Right atrium auricular region (tissue), 2 donors: ENCODE measurements at regions not wholly inside any gene's neighbourhood (a gene's known extent, or its start where the extent isn't known, plus 50 kb on each side); places are given as distances from the start of the nearest gene placed in this dataset.

ENCODE experiments used
- DNase-seq: peaks from one replicate; pipeline ENCODE4 v3.0.0-alpha.2; 2019; ENCODE audit warnings: low spot score
- H3K27ac ChIP-seq, 2 donors: fragments of 200-600 bp; sonication (generic); 1 replicate in 1 of 2; 2 replicates in 1 of 2; pipeline ENCODE4 v1.5.1; 2016 to 2019
- H3K27me3 ChIP-seq, 2 donors: fragments of 200-600 bp; sonication (generic); one replicate each; pipeline versions ENCODE4 v1.5.1 to v1.6.0; 2017 to 2019
- H3K36me3 ChIP-seq: fragments of 200-600 bp; sonication (generic); one replicate; pipeline ENCODE4 v1.5.1; 2016
- H3K4me1 ChIP-seq, 2 donors: fragments of 200-600 bp; sonication (generic); one replicate each; pipeline versions ENCODE4 v1.5.1 to v1.6.0; 2017 to 2019
- H3K4me3 ChIP-seq, 2 donors: fragments of 200-600 bp; sonication (generic); 1 replicate in 1 of 2; 2 replicates in 1 of 2; pipeline ENCODE4 v1.5.1; 2017 to 2019; ENCODE audit warnings: mild to moderate bottlenecking in 1 of 2, moderate library complexity in 1 of 2
- H3K9me3 ChIP-seq, 2 donors: fragments of 200-600 bp; sonication (generic); one replicate each; pipeline ENCODE4 v1.5.1; 2019
- TF ChIP-seq, protein P1 (sequence below), 2 donors: fragments of 200-600 bp; sonication (generic); IDR thresholded peaks; one replicate each; pipeline ENCODE4 v1.5.1; 2019; ENCODE audit warnings: antibody characterized with exemption in 2 of 2

DNA sequence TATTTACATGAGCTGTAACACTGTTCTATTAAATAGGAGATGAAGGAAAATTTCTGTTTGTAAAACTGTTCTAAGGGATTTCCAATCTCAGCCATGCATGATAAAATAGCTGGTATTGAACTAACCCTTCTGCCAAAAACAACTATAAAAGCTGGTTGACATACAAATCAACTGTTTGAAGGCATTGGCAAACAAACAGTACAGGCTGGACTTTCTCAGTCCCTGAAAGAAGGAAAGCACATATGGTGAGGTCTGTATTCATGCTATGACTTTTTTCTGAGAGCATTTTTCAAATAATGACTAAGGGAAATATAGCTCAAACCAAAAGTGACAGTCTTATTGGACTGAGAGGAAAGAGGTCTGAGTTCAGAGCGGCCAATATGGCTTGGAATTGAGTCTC lies 117.0 kb upstream of the CCDC54 start:
- Histone ChIP-seq H3K4me1 (peaks cover 0 to 13% of the 10 kb centered on the region in 2 donors), H3K4me3 (no peak overlapping the region), H3K27ac (no peak overlapping the region), H3K9me3 (no peaks in the 10 kb centered on the region), H3K27me3 (no peaks in the 10 kb centered on the region), H3K36me3 (no peaks in the 10 kb centered on the region)
- TF ChIP-seq, protein P1, sequence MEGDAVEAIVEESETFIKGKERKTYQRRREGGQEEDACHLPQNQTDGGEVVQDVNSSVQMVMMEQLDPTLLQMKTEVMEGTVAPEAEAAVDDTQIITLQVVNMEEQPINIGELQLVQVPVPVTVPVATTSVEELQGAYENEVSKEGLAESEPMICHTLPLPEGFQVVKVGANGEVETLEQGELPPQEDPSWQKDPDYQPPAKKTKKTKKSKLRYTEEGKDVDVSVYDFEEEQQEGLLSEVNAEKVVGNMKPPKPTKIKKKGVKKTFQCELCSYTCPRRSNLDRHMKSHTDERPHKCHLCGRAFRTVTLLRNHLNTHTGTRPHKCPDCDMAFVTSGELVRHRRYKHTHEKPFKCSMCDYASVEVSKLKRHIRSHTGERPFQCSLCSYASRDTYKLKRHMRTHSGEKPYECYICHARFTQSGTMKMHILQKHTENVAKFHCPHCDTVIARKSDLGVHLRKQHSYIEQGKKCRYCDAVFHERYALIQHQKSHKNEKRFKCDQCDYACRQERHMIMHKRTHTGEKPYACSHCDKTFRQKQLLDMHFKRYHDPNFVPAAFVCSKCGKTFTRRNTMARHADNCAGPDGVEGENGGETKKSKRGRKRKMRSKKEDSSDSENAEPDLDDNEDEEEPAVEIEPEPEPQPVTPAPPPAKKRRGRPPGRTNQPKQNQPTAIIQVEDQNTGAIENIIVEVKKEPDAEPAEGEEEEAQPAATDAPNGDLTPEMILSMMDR (IDR thresholded peaks at IDR 0.05): no peak
- no peak for DNase-seq

DNA sequence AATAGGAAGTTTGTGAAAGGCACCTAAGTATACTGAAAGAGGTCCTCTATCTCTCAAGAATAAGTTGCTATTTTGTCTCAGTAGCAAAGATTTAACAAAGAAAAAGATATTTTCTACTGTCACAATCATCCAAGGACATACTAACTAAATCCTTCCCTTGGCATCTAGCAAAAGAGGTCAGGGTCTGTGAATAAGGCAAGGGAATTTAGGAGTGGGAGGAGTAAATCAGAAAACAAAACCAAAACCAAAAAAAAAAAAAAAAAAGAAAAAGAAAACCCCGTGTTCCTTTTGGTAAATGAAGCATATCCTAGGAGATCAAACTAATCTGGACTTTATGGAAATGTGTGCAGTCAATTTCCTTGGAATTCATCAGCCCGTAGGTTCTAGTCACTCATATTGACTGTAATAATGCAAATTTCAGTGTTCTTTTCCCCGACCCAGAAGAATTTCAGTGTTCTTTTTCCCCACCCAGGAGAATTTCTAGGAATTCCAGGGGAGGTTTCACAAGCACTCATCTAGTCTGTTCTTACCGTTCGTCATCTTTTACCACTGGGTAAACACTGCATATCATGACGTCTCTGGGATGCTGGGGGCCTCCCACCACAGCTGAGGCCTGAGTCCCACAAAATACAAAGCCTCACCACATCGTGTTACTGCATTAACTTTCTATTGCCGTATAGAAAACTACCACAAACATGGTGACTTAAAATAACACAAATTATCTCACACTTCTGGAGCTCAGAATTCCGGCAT lies 113.8 kb upstream of the CCDC54 start:
- TF ChIP-seq, protein P1 (IDR thresholded peaks at IDR 0.05): no peak
- no peaks in the 10 kb centered on the region for H3K36me3 ChIP-seq
- H3K4me3 ChIP-seq: peak overlapping the region in 1 of 2 donors; percentile 12
- no peaks in the 10 kb centered on the region for H3K27me3 ChIP-seq
- no peaks in the 10 kb centered on the region for H3K9me3 ChIP-seq
- peaks cover 0 to 8% of the 10 kb centered on the region in 2 donors for H3K4me1 ChIP-seq
- H3K27ac ChIP-seq: peak overlapping the region; percentile 0 to 24
- DNase-seq: no peak

DNA sequence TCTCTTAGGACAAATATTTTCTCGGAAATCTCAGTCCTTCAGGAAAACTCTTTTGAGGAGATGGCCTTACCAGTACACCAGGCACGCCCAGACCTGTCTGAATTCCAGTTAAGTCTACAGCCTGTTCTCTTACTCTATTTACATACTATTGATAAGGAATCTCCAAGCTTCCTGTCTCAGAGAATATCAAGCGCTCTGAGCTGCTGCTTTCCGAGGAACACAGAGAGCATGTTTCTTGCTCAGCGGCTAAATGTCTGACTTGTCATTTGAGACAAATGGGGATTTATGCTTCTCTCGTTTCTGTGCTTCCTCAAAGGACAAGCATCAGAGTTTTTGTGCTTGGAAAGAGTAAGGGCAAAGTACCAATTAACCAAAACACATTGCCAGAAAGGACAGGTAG lies 112.4 kb upstream of the CCDC54 start:
- Histone ChIP-seq H3K4me3 (no peak overlapping the region), H3K9me3 (no peaks in the 10 kb centered on the region), H3K27me3 (no peaks in the 10 kb centered on the region), H3K36me3 (no peaks in the 10 kb centered on the region), H3K4me1 (peaks cover 0 to 7% of the 10 kb centered on the region in 2 donors), H3K27ac (no peak overlapping the region)
- DNase-seq: no peak
- TF ChIP-seq, protein P1 (IDR thresholded peaks at IDR 0.05): no peak

DNA sequence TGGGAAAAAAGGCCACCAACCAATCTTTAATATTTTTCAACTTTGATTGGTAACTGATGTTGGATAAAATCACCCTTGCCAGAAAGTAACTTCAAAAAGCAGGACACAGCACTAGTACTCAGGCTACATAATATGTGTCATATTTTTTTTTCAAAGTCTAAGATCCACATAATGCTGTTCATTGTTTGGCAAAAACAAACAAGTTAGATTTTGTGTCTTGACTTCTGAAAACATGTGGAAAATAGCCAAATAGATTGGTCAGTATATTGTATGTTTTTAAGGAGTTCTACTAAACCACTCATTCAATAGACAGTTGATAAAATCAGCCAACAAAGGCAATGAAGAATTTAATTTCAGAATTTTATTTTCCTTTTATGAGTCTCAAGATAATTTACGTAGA lies 111.7 kb upstream of the CCDC54 start:
- Histone ChIP-seq H3K9me3 (no peaks in the 10 kb centered on the region), H3K4me3 (no peak overlapping the region), H3K27ac (no peak overlapping the region), H3K36me3 (no peaks in the 10 kb centered on the region), H3K27me3 (no peaks in the 10 kb centered on the region), H3K4me1 (peaks cover 0 to 7% of the 10 kb centered on the region in 2 donors)
- TF ChIP-seq, protein P1 (IDR thresholded peaks at IDR 0.05): no peak
- no peak for DNase-seq

DNA sequence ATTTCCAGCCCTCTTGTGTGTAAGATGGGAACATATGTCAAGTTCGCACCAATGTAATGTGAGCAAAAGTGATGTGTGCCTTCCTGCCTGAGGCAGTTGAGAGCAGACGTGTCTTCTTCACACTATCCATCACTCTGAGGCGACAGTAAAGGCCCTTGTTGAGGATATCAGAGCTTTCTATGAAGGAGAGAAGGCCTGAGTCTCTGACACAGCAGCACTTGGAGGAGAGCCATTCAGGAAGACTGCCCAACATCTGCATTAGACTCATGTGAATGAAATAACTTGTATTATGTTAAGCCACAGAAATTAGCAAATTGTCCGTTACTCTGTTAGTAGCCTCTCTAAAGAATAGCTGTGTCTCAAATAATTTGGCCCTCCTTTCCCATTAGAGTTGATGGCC lies 108.8 kb upstream of the CCDC54 start:
- H3K27ac ChIP-seq: no peak overlapping the region
- H3K36me3 ChIP-seq: no peaks in the 10 kb centered on the region
- TF ChIP-seq, protein P1 (IDR thresholded peaks at IDR 0.05): no peak
- no peaks in the 10 kb centered on the region for H3K4me1 ChIP-seq
- no peak for DNase-seq
- no peak overlapping the region for H3K4me3 ChIP-seq
- H3K9me3 ChIP-seq: no peaks in the 10 kb centered on the region
- no peaks in the 10 kb centered on the region for H3K27me3 ChIP-seq

DNA sequence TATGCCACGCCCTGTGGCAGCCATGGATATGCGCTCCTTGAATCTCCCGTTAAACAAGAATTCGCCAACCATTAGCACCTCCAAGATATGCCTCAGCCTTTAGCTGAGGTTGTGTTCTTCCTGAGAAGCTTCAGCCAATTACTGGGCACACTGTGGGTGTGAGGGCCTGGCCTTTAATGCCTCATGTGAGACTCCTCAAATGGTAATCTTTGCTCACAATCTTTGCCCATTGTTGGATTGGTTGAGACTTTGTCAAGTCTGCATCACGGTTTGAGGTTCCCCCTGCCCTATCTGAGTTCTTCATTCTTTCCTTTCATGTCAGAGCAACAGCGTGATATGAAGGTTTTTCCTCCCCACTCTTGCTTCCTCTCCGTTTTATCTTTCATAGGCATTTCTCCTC lies 108.1 kb upstream of the CCDC54 start:
- no peak for DNase-seq
- Histone ChIP-seq H3K4me3 (no peak overlapping the region), H3K9me3 (no peaks in the 10 kb centered on the region), H3K4me1 (no peaks in the 10 kb centered on the region), H3K27ac (no peak overlapping the region), H3K27me3 (no peaks in the 10 kb centered on the region), H3K36me3 (no peaks in the 10 kb centered on the region)
- TF ChIP-seq, protein P1 (IDR thresholded peaks at IDR 0.05): no peak
